Mammary epithelial cell (primary cell): ENCODE measurements at regions not wholly inside any gene's neighbourhood (a gene's known extent, or its start where the extent isn't known, plus 50 kb on each side); places are given as distances from the start of the nearest gene placed in this dataset.

Experiments used
- CTCF ChIP-seq, 2 donors: IDR thresholded peaks in 1 of 2; conservative IDR thresholded peaks in 1 of 2; 2 replicates each; pipeline ENCODE4 v1.5.1; 2011 to 2012; ENCODE audit warnings: inconsistent platforms in 2 of 2, low read length in 2 of 2, mild to moderate bottlenecking in 2 of 2, control low read depth in 1 of 2, low read depth in 1 of 2; ENCODE audit not compliant: insufficient read depth in 1 of 2; ENCODE audit errors: extremely low read depth in 1 of 2
- EZH2 ChIP-seq: IDR thresholded peaks from 2 replicates; pipeline ENCODE4 v1.6.1; 2012; ENCODE audit warnings: low read length, inconsistent platforms, borderline replicate concordance

DNA sequence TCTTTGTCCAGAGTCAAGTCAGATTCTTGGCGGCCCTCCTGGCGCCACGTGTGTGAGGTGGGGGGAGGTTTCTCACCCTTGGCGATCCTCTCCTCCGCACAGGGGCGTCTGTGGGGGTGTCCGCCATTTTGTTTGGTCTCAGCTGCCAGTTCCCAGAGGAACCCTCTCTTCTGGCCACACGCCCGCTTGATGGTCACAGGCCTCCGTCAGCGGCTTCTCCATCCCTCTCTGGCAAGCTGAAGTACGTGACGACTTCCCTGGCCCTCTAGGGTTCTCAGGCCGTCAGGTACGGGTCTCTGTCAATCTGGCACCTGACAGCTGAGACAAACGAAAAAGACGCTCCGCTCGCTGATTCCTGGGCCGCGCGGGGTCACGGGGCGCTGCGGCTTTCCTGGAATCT lies 272.6 kb downstream of the TRIML1 start:
- TF ChIP-seq CTCF (conservative IDR thresholded peaks at IDR 0.05 in 1 of 2, IDR thresholded peaks at IDR 0.05 in 1 of 2; ENCODE audit: extremely low read depth in 1 of 2, insufficient read depth in 1 of 2, low read depth in 1 of 2, low read length in 2 of 2) (no peak), EZH2 (no peak)
